ENCODE measurements at regions not wholly inside any gene's neighbourhood (a gene's known extent, or its start where the extent isn't known, plus 50 kb on each side); places are given as distances from the start of the nearest gene placed in this dataset.

DNA sequence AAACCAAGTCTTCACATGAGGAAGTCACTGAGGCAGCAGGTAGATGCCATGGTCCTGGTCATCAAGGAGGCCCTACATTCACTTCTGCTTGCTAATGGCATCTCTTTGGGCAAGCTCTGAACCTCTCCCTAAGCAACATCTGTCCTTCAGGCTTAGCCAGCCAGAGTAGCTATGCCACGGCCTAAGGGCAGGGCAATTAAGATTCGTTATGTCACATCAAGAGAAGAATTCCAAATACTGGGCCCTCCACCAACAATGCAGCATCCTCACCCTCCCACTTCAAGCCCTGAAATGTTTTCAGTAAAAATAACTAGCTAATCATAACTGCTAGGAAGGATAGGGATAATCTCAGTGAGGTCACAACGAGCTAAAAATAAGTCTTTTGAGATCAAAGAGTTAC is 120.7 kb upstream of the HCCS start:
- TF ChIP-seq POLR2A (IDR thresholded peaks at IDR 0.05) (no peak), CTCF (IDR thresholded peaks at IDR 0.05) (no peak)
